ENCODE measurements at regions not wholly inside any gene's neighbourhood (a gene's known extent, or its start where the extent isn't known, plus 50 kb on each side); places are given as distances from the start of the nearest gene placed in this dataset.

DNA sequence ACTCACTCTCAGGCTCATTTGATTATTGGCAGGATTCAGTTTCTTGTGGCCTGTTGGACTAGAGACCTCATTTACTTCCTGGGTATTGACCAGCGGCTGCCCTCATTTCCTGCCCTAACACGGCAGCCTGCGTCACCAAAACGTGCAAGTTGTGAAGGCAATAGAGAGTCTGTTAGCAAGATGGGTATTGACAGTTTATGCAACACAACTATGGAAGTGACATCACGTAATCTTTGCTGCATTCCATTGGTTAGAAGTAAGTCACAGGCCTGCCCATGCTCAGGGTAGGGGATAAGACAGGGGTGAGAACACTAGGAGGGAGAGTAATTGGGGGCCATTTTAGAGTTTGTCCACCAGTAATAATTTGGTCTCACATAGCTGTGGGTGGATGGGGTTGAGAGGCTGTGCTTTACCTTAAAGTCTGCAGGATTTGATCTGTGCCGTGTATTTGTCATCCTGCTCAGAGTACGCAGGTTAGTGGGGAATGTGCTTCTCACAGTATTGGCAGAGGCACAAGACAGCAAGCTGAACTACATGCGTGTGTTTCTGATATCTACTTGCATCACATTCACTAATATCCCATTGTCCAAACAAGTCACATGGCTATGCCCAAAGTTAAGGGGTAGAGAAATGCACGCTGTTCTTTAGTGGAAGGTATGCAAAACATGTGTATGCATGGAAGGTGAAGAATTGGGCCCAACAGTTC is 83.3 kb downstream of the EDEM1 start:
- Histone ChIP-seq H3K27me3 (no peaks in the 10 kb centered on the region), H3K4me1 (no peaks in the 10 kb centered on the region), H3K9me3 (no peaks in the 10 kb centered on the region), H3K36me3 (no peaks in the 10 kb centered on the region), H3K27ac (no peak overlapping the region), H3K4me3 (replicated peaks in 1 of 3) (no peak overlapping the region)
- intact Hi-C loops (cut with DNase I) = no loop called here
- 69 to 80% methylated on average over 9 of the region's 9 CpGs for WGBS, 2 donors
- no peak for TF ChIP-seq POLR2A (IDR thresholded peaks at IDR 0.05)
- no peak for TF ChIP-seq CTCF (IDR thresholded peaks at IDR 0.05)
- no peak for DNase-seq

- 91 to 97% methylated on average over 4 of the region's 4 CpGs for WGBS, 2 donors
Observed at GRCh38 chr3:5271372-5271683, 83.8 kb downstream of the EDEM1 start.

DNA sequence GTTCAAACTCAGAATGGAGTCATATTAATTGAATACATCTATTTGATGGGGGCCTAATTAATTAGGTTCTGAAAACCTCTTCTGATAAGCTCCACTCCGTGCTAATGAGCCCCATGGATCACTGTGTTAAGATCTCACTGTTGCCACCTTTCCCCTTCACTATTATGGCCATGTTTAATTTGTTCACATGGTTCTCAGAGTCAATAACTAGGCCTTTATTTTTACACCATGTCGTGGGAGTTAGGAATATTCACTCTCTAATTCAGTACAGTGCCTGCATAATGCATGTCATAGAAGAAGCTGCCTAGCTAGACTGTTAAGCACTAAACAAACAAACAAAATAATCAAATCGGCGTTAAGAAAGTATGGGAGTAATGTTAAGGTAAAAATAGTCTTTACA is 84.9 kb downstream of the EDEM1 start:
- Histone ChIP-seq H3K4me3 (replicated peaks in 1 of 3) (no peak overlapping the region), H3K4me1 (no peaks in the 10 kb centered on the region), H3K27me3 (no peaks in the 10 kb centered on the region), H3K27ac (no peak overlapping the region), H3K9me3 (no peaks in the 10 kb centered on the region), H3K36me3 (no peaks in the 10 kb centered on the region)
- no peak for DNase-seq
- TF ChIP-seq CTCF (IDR thresholded peaks at IDR 0.05) (no peak), POLR2A (IDR thresholded peaks at IDR 0.05) (no peak)
- intact Hi-C loops (cut with DNase I) = no loop called here
- 57 to 64% methylated on average over 4 of the region's 4 CpGs for WGBS, 2 donors

More at GRCh38 chr3:5271372-5271683, 83.8 kb downstream of the EDEM1 start:
- H3K4me1 ChIP-seq = no peaks in the 10 kb centered on the region
- no peak overlapping the region for H3K4me3 ChIP-seq (replicated peaks in 1 of 3)
- TF ChIP-seq POLR2A (IDR thresholded peaks at IDR 0.05) = no peak
- no peak for TF ChIP-seq CTCF (IDR thresholded peaks at IDR 0.05)
- DNase-seq = no peak
- no peaks in the 10 kb centered on the region for H3K36me3 ChIP-seq
- H3K27ac ChIP-seq = no peak overlapping the region
- intact Hi-C loops (cut with DNase I) = no loop called here
- H3K9me3 ChIP-seq = no peaks in the 10 kb centered on the region
- H3K27me3 ChIP-seq = no peaks in the 10 kb centered on the region

DNA sequence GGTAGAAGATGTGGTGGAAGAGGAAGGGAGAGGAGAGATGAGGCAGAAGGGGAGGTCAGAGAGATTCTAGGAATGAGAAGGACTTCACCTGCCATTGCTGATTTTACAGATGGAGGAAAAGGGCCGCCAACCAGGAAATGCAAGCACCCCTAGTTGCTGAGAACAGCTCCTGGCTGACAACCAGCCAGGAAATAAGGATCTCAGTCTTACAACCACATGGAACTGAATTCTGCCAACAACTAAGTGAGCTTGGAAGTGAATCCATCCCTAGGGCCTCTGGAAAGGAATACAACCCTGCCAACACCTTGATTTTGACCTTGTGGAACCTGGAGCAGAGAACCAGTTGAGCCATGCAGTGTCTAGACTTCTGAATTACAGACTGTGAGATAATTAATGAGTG is 86.6 kb downstream of the EDEM1 start:
- no peak for DNase-seq
- intact Hi-C loops (cut with DNase I) = no loop called here
- Histone ChIP-seq H3K4me3 (replicated peaks in 1 of 3) (no peak overlapping the region), H3K4me1 (no peaks in the 10 kb centered on the region), H3K27ac (no peak overlapping the region), H3K36me3 (no peaks in the 10 kb centered on the region), H3K27me3 (no peaks in the 10 kb centered on the region), H3K9me3 (no peaks in the 10 kb centered on the region)
- 69 to 71% methylated on average over 1 of the region's 1 CpG for WGBS, 2 donors
- no peak for TF ChIP-seq CTCF (IDR thresholded peaks at IDR 0.05)
- TF ChIP-seq POLR2A (IDR thresholded peaks at IDR 0.05) = no peak

GRCh38 chr3:5275529-5275928 is 88.0 kb downstream of the EDEM1 start:
- no peak for TF ChIP-seq POLR2A (IDR thresholded peaks at IDR 0.05)
- no peak for TF ChIP-seq CTCF (IDR thresholded peaks at IDR 0.05)
- DNase-seq = no peak
- no peak overlapping the region for H3K27ac ChIP-seq
- H3K9me3 ChIP-seq = no peaks in the 10 kb centered on the region
- H3K4me1 ChIP-seq = no peaks in the 10 kb centered on the region
- WGBS, 2 donors = 34 to 42% methylated on average over 2 of the region's 2 CpGs
- H3K27me3 ChIP-seq = no peaks in the 10 kb centered on the region
- H3K36me3 ChIP-seq = no peaks in the 10 kb centered on the region
- intact Hi-C loops (cut with DNase I) = no loop called here
- no peak overlapping the region for H3K4me3 ChIP-seq (replicated peaks in 1 of 3)
